BLaER1 treated with 17β-estradiol and CSF1 and Interleukin-3, amounts not matched to agents 10 nM and 100 nM (cell line): ENCODE measurements at regions not wholly inside any gene's neighbourhood (a gene's known extent, or its start where the extent isn't known, plus 50 kb on each side); places are given as distances from the start of the nearest gene placed in this dataset.

ENCODE experiments used
- H3K27ac ChIP-seq, 11 experiments: shearing (Covaris generic); formaldehyde crosslinking; 2 replicates each; pipeline ENCODE4 v1.8.1; 2022
- H3K27me3 ChIP-seq, 11 experiments: shearing (Covaris generic); formaldehyde crosslinking; 2 replicates each; pipeline ENCODE4 v1.8.1; 2022
- H3K36me3 ChIP-seq, 11 experiments: shearing (Covaris generic); formaldehyde crosslinking; 2 replicates each; pipeline ENCODE4 v1.8.1; 2022
- H3K4me1 ChIP-seq, 10 experiments: shearing (Covaris generic); formaldehyde crosslinking; 2 replicates each; pipeline ENCODE4 v1.8.1; 2022
- H3K4me2 ChIP-seq, 11 experiments: shearing (Covaris generic); formaldehyde crosslinking; 2 replicates each; pipeline ENCODE4 v1.8.1; 2022
- H3K4me3 ChIP-seq, 10 experiments: shearing (Covaris generic); formaldehyde crosslinking; 2 replicates each; pipeline ENCODE4 v1.8.1; 2022
- H3K9ac ChIP-seq, 11 experiments: shearing (Covaris generic); formaldehyde crosslinking; 2 replicates each; pipeline ENCODE4 v1.8.1; 2022
- H3K9me3 ChIP-seq, 11 experiments: shearing (Covaris generic); formaldehyde crosslinking; replicated peaks in 1 of 11; 2 replicates each; pipeline ENCODE4 v1.8.1; 2022
- H4K20me1 ChIP-seq, 11 experiments: shearing (Covaris generic); formaldehyde crosslinking; 2 replicates each; pipeline ENCODE4 v1.8.1; 2022
- Cebpa-rat ChIP-seq, 11 experiments: shearing (Covaris generic); IDR thresholded peaks; 2 replicates each; pipeline ENCODE4 v1.8.1; 2022

GRCh38 chr1:220389634-220390033 lies 117.4 kb upstream of the RAB3GAP2 start:
- H3K9me3 ChIP-seq = 0 out of 22 replicates have a peak, but pooled peaks cover 0 to 12% (median 0%) of the 10 kb centered on the region in 11 experiments
- no peaks in the 10 kb centered on the region for H3K36me3 ChIP-seq
- H3K4me3 ChIP-seq = no peak overlapping the region
- no peaks in the 10 kb centered on the region for H3K27me3 ChIP-seq
- no peak for TF ChIP-seq Cebpa-rat (IDR thresholded peaks at IDR 0.05)
- no peaks in the 10 kb centered on the region for H4K20me1 ChIP-seq
- no peak overlapping the region for H3K4me2 ChIP-seq
- H3K27ac ChIP-seq = no peak overlapping the region
- no peaks in the 10 kb centered on the region for H3K4me1 ChIP-seq
- no peak overlapping the region for H3K9ac ChIP-seq

- no peak for TF ChIP-seq Cebpa-rat (IDR thresholded peaks at IDR 0.05)
- Histone ChIP-seq H3K9ac (no peak overlapping the region), H3K36me3 (no peaks in the 10 kb centered on the region), H3K9me3 (0 out of 22 replicates have a peak, but pooled peaks cover 0 to 12% (median 0%) of the 10 kb centered on the region in 11 experiments), H3K4me1 (no peaks in the 10 kb centered on the region), H3K27ac (no peak overlapping the region), H3K27me3 (no peaks in the 10 kb centered on the region), H3K4me2 (no peak overlapping the region), H4K20me1 (no peaks in the 10 kb centered on the region), H3K4me3 (no peak overlapping the region)
Observed at GRCh38 chr1:220386494-220387195, 114.4 kb upstream of the RAB3GAP2 start.

GRCh38 chr1:220385158-220385557 lies 112.9 kb upstream of the RAB3GAP2 start:
- Histone ChIP-seq H3K27me3 (no peaks in the 10 kb centered on the region), H3K4me2 (no peak overlapping the region), H3K9me3 (peaks cover 0 to 15% (median 2%) of the 10 kb centered on the region in 11 experiments; a peak in 11 of 22 replicates), H3K9ac (no peak overlapping the region), H3K36me3 (no peaks in the 10 kb centered on the region), H3K27ac (no peak overlapping the region), H3K4me1 (no peaks in the 10 kb centered on the region), H4K20me1 (no peaks in the 10 kb centered on the region), H3K4me3 (no peak overlapping the region)
- no peak for TF ChIP-seq Cebpa-rat (IDR thresholded peaks at IDR 0.05)

- Histone ChIP-seq H3K36me3 (no peaks in the 10 kb centered on the region), H3K4me1 (no peaks in the 10 kb centered on the region), H3K27ac (no peak overlapping the region), H3K9ac (no peak overlapping the region), H3K4me3 (no peak overlapping the region), H3K27me3 (no peaks in the 10 kb centered on the region), H3K4me2 (no peak overlapping the region), H4K20me1 (no peaks in the 10 kb centered on the region), H3K9me3 (peaks cover 0 to 29% (median 9%) of the 10 kb centered on the region in 11 experiments; a peak in 15 of 22 replicates)
- no peak for TF ChIP-seq Cebpa-rat (IDR thresholded peaks at IDR 0.05)
Observed at GRCh38 chr1:220382994-220383393, 110.7 kb upstream of the RAB3GAP2 start.

- Histone ChIP-seq H3K4me3 (no peak overlapping the region), H3K27ac (no peak overlapping the region), H3K4me1 (no peaks in the 10 kb centered on the region), H4K20me1 (no peaks in the 10 kb centered on the region), H3K9ac (no peak overlapping the region), H3K9me3 (peaks cover 0 to 28% (median 9%) of the 10 kb centered on the region in 11 experiments; a peak in 15 of 22 replicates), H3K4me2 (no peak overlapping the region), H3K27me3 (no peaks in the 10 kb centered on the region), H3K36me3 (no peaks in the 10 kb centered on the region)
- no peak for TF ChIP-seq Cebpa-rat (IDR thresholded peaks at IDR 0.05)
Observed at GRCh38 chr1:220380885-220381284, 108.6 kb upstream of the RAB3GAP2 start.

- H3K36me3 ChIP-seq = no peaks in the 10 kb centered on the region
- TF ChIP-seq Cebpa-rat (IDR thresholded peaks at IDR 0.05) = no peak
- no peak overlapping the region for H3K27ac ChIP-seq
- H3K4me3 ChIP-seq = no peak overlapping the region
- H3K9me3 ChIP-seq = peaks cover 0 to 17% (median 9%) of the 10 kb centered on the region in 11 experiments; a peak in 15 of 22 replicates
- no peak overlapping the region for H3K4me2 ChIP-seq
- no peaks in the 10 kb centered on the region for H3K4me1 ChIP-seq
- no peaks in the 10 kb centered on the region for H3K27me3 ChIP-seq
- no peak overlapping the region for H3K9ac ChIP-seq
- H4K20me1 ChIP-seq = no peaks in the 10 kb centered on the region
Observed at GRCh38 chr1:220378571-220379302, 106.5 kb upstream of the RAB3GAP2 start.

- no peaks in the 10 kb centered on the region for H3K4me1 ChIP-seq
- no peak overlapping the region for H3K4me2 ChIP-seq
- no peak overlapping the region for H3K9ac ChIP-seq
Observed at GRCh38 chr1:220375715-220376114, 103.5 kb upstream of the RAB3GAP2 start.

GRCh38 chr1:220374449-220374848 lies 102.2 kb upstream of the RAB3GAP2 start:
- Histone ChIP-seq H3K4me3 (no peak overlapping the region), H3K9ac (no peak overlapping the region), H3K4me2 (no peak overlapping the region)

More at GRCh38 chr1:220375715-220376114, 103.5 kb upstream of the RAB3GAP2 start:
- Histone ChIP-seq H3K9me3 (peaks cover 0 to 17% (median 9%) of the 10 kb centered on the region in 11 experiments; a peak in 15 of 22 replicates), H3K27ac (no peak overlapping the region), H3K36me3 (no peaks in the 10 kb centered on the region), H4K20me1 (no peaks in the 10 kb centered on the region), H3K27me3 (no peaks in the 10 kb centered on the region), H3K4me3 (no peak overlapping the region)
- no peak for TF ChIP-seq Cebpa-rat (IDR thresholded peaks at IDR 0.05)

GRCh38 chr1:220372451-220372850 lies 100.2 kb upstream of the RAB3GAP2 start:
- Histone ChIP-seq H3K27me3 (no peaks in the 10 kb centered on the region), H4K20me1 (no peaks in the 10 kb centered on the region), H3K9me3 (no peaks in the 10 kb centered on the region), H3K4me3 (no peak overlapping the region), H3K9ac (no peak overlapping the region), H3K4me1 (0 out of 20 replicates have a peak, but pooled peaks cover 0 to 8% (median 0%) of the 10 kb centered on the region in 10 experiments), H3K36me3 (no peaks in the 10 kb centered on the region), H3K27ac (no peak overlapping the region), H3K4me2 (no peak overlapping the region)
- no peak for TF ChIP-seq Cebpa-rat (IDR thresholded peaks at IDR 0.05)

More at GRCh38 chr1:220374449-220374848, 102.2 kb upstream of the RAB3GAP2 start:
- Histone ChIP-seq H3K4me1 (no peaks in the 10 kb centered on the region), H3K36me3 (no peaks in the 10 kb centered on the region), H3K27ac (no peak overlapping the region), H3K27me3 (no peaks in the 10 kb centered on the region), H3K9me3 (peaks cover 0 to 7% (median 0%) of the 10 kb centered on the region in 11 experiments; a peak in 3 of 22 replicates), H4K20me1 (no peaks in the 10 kb centered on the region)
- no peak for TF ChIP-seq Cebpa-rat (IDR thresholded peaks at IDR 0.05)
